ENCODE measurements at regions not wholly inside any gene's neighbourhood (a gene's known extent, or its start where the extent isn't known, plus 50 kb on each side); places are given as distances from the start of the nearest gene placed in this dataset.

DNA sequence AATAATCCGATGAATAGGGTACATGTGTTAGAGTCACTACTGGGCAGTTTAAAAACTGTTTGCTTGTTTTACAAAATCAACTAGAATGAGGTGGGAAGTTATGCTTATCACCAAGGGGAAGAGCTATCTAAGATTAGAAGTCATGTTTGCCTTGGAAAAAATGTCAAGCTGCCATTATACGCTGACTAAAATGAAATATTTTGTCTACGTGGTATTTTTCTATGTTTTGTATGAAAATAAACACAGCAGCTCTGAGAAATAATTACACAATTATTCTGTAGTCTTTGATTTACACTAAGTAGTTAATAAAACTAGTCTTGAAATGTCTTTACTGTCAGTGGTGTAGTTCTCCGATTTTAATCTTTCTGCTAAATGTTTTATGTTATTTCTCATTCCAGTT lies 241.9 kb upstream of the TARS1 start:
- TF ChIP-seq, protein P1, sequence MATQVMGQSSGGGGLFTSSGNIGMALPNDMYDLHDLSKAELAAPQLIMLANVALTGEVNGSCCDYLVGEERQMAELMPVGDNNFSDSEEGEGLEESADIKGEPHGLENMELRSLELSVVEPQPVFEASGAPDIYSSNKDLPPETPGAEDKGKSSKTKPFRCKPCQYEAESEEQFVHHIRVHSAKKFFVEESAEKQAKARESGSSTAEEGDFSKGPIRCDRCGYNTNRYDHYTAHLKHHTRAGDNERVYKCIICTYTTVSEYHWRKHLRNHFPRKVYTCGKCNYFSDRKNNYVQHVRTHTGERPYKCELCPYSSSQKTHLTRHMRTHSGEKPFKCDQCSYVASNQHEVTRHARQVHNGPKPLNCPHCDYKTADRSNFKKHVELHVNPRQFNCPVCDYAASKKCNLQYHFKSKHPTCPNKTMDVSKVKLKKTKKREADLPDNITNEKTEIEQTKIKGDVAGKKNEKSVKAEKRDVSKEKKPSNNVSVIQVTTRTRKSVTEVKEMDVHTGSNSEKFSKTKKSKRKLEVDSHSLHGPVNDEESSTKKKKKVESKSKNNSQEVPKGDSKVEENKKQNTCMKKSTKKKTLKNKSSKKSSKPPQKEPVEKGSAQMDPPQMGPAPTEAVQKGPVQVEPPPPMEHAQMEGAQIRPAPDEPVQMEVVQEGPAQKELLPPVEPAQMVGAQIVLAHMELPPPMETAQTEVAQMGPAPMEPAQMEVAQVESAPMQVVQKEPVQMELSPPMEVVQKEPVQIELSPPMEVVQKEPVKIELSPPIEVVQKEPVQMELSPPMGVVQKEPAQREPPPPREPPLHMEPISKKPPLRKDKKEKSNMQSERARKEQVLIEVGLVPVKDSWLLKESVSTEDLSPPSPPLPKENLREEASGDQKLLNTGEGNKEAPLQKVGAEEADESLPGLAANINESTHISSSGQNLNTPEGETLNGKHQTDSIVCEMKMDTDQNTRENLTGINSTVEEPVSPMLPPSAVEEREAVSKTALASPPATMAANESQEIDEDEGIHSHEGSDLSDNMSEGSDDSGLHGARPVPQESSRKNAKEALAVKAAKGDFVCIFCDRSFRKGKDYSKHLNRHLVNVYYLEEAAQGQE (IDR thresholded peaks at IDR 0.05; ENCODE audit: borderline replicate concordance): no peak
- TF ChIP-seq, protein P2, sequence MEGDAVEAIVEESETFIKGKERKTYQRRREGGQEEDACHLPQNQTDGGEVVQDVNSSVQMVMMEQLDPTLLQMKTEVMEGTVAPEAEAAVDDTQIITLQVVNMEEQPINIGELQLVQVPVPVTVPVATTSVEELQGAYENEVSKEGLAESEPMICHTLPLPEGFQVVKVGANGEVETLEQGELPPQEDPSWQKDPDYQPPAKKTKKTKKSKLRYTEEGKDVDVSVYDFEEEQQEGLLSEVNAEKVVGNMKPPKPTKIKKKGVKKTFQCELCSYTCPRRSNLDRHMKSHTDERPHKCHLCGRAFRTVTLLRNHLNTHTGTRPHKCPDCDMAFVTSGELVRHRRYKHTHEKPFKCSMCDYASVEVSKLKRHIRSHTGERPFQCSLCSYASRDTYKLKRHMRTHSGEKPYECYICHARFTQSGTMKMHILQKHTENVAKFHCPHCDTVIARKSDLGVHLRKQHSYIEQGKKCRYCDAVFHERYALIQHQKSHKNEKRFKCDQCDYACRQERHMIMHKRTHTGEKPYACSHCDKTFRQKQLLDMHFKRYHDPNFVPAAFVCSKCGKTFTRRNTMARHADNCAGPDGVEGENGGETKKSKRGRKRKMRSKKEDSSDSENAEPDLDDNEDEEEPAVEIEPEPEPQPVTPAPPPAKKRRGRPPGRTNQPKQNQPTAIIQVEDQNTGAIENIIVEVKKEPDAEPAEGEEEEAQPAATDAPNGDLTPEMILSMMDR (IDR thresholded peaks at IDR 0.05; ENCODE audit: poor library complexity, severe bottlenecking): no peak
- TF ChIP-seq POLR2AphosphoS5 (IDR thresholded peaks at IDR 0.05): no peak
- TF ChIP-seq RAD21 (conservative IDR thresholded peaks at IDR 0.05): no peak
- TF ChIP-seq SMC3 (conservative IDR thresholded peaks at IDR 0.05; ENCODE audit: poor library complexity): no peak
- no peak for TF ChIP-seq EZH2 (IDR thresholded peaks at IDR 0.05; ENCODE audit: borderline replicate concordance, insufficient read depth, low read length, poor library complexity, severe bottlenecking)
- TF ChIP-seq TAF1 (IDR thresholded peaks at IDR 0.05; ENCODE audit: low read depth): no peak
- no peak for TF ChIP-seq EP300 (conservative IDR thresholded peaks at IDR 0.05; ENCODE audit: poor library complexity, severe bottlenecking)
- no peak for TF ChIP-seq MXI1 (conservative IDR thresholded peaks at IDR 0.05; ENCODE audit: poor library complexity, severe bottlenecking)

DNA sequence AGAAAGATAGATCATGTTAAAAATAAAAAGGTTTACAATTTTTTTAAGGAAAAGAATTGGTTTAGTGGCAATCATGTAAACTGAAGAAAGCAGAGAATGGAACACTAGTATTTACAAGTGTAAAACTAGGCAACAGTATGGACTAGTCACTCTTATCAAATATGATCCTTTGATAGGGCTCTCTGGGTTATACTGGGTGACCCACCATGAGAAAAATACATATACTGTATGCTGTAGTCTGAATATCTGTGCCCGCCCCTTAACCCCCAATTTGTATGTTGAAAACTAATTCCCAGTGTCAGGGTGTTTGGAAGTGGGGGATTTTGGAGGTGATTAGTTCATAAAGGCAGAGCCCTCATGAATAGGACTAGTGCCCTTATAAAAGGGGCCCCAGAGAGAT lies 236.8 kb upstream of the TARS1 start:
- Histone ChIP-seq H3K9me3 (ENCODE audit: low read length) (no peaks in the 10 kb centered on the region), H3K4me3 (ENCODE audit: low read length) (no peak overlapping the region), H3K79me2 (replicated peaks; ENCODE audit: insufficient read depth, low read length) (no peaks in the 10 kb centered on the region), H3K9me2 (ENCODE audit: insufficient read depth, low read length) (no peaks in the 10 kb centered on the region), H3K36me3 (ENCODE audit: insufficient read depth, low read length) (no peaks in the 10 kb centered on the region), H2AFZ (ENCODE audit: low read depth, low read length) (no peak overlapping the region), H3F3A (ENCODE audit: insufficient read depth, low read length, poor library complexity, severe bottlenecking) (no peaks in the 10 kb centered on the region), H3K4me2 (ENCODE audit: low read length) (no peak overlapping the region), H4K20me1 (ENCODE audit: insufficient read depth) (no peaks in the 10 kb centered on the region), H3K27me3 (ENCODE audit: insufficient read depth, low read depth, low read length) (no peaks in the 10 kb centered on the region), H3K27ac (ENCODE audit: low read length) (no peak overlapping the region), H3K9ac (ENCODE audit: low read length) (no peak overlapping the region)
- TF ChIP-seq TAF1 (IDR thresholded peaks at IDR 0.05; ENCODE audit: low read depth): no peak
- no peak for TF ChIP-seq SMC3 (conservative IDR thresholded peaks at IDR 0.05; ENCODE audit: poor library complexity)
- no peak for TF ChIP-seq RAD21 (conservative IDR thresholded peaks at IDR 0.05)
- TF ChIP-seq, protein P2 (IDR thresholded peaks at IDR 0.05; ENCODE audit: poor library complexity, severe bottlenecking): no peak
- TF ChIP-seq MXI1 (conservative IDR thresholded peaks at IDR 0.05; ENCODE audit: poor library complexity, severe bottlenecking): no peak
- TF ChIP-seq EP300 (conservative IDR thresholded peaks at IDR 0.05; ENCODE audit: poor library complexity, severe bottlenecking): no peak
- TF ChIP-seq, protein P1 (IDR thresholded peaks at IDR 0.05; ENCODE audit: borderline replicate concordance): no peak
- TF ChIP-seq EZH2 (IDR thresholded peaks at IDR 0.05; ENCODE audit: borderline replicate concordance, insufficient read depth, low read length, poor library complexity, severe bottlenecking): no peak
- TF ChIP-seq POLR2AphosphoS5 (IDR thresholded peaks at IDR 0.05): no peak

More for the DNA sequence above, 241.9 kb upstream of the TARS1 start:
- H4K20me1 ChIP-seq (ENCODE audit: insufficient read depth): no peaks in the 10 kb centered on the region
- no peak overlapping the region for H3K4me2 ChIP-seq (ENCODE audit: low read length)
- no peak overlapping the region for H3K4me3 ChIP-seq (ENCODE audit: low read length)
- H3K27me3 ChIP-seq (ENCODE audit: insufficient read depth, low read depth, low read length): no peaks in the 10 kb centered on the region
- H3K79me2 ChIP-seq (replicated peaks; ENCODE audit: insufficient read depth, low read length): no peaks in the 10 kb centered on the region
- H3K9me3 ChIP-seq (ENCODE audit: low read length): no peaks in the 10 kb centered on the region
- no peaks in the 10 kb centered on the region for H3K36me3 ChIP-seq (ENCODE audit: insufficient read depth, low read length)
- H3K9ac ChIP-seq (ENCODE audit: low read length): no peak overlapping the region
- no peaks in the 10 kb centered on the region for H3K9me2 ChIP-seq (ENCODE audit: insufficient read depth, low read length)
- no peak overlapping the region for H3K27ac ChIP-seq (ENCODE audit: low read length)
- H3F3A ChIP-seq (ENCODE audit: insufficient read depth, low read length, poor library complexity, severe bottlenecking): no peaks in the 10 kb centered on the region
- no peak overlapping the region for H2AFZ ChIP-seq (ENCODE audit: low read depth, low read length)

Measured in neural cell (in vitro differentiated cells).